ENCODE measurements at regions not wholly inside any gene's neighbourhood (a gene's known extent, or its start where the extent isn't known, plus 50 kb on each side); places are given as distances from the start of the nearest gene placed in this dataset.

DNA sequence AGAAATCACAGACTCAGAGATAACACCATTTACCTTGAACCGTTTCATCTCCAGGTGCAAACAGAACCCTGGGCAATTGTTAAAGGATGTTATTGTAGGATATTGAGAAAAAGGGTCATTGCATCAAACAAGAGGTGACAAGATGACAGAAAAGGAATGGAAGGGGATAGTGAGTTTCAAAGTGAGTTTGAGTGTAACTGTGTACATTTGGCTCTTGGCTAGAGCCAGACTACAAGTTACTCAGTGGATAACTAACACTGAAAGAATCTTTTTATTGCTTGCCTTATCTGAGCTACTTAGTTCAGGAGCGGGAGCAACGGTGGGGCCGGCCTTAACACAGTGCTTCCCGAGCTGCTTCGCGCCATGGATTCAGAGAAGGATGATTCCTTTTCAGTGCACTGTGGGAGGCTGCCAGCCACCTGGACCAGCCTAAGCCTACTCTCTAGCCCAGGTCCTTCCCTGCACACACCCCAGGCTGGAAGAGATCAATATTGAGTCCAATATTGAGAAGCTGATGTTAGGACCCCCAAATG is 193.4 kb downstream of the ATPSCKMT start:
- no peak overlapping the region for H3K4ac ChIP-seq (ENCODE audit: low read depth, low read length)
- H3K27me3 ChIP-seq (ENCODE audit: insufficient read depth, low read length) = no peaks in the 10 kb centered on the region
- H4K8ac ChIP-seq (replicated peaks; ENCODE audit: insufficient read length, low read depth, low read length) = no peak overlapping the region
- peaks cover 5% of the 10 kb centered on the region for H3K4me1 ChIP-seq (ENCODE audit: insufficient read depth, low read length)
- no peak overlapping the region for H4K5ac ChIP-seq (ENCODE audit: insufficient read length, low read depth, low read length)
- H2BK12ac ChIP-seq (ENCODE audit: insufficient read length, low read depth, low read length) = no peak overlapping the region
- H2AFZ ChIP-seq (ENCODE audit: low read length) = no peak overlapping the region
- no peak overlapping the region for H3K23ac ChIP-seq (ENCODE audit: insufficient read length, low read depth, low read length)
- H3K18ac ChIP-seq (ENCODE audit: insufficient read length, low read depth, low read length) = no peak overlapping the region
- DNase-seq = no peak
- no peak overlapping the region for H2AK5ac ChIP-seq (ENCODE audit: insufficient read length, low read length)
- no peak overlapping the region for H4K91ac ChIP-seq (ENCODE audit: insufficient read length, low read depth, low read length)
- no peak overlapping the region for H2BK15ac ChIP-seq (ENCODE audit: low read depth, low read length)
- Mint-ChIP-seq H3K27me3 (ENCODE audit: low read depth) (peaks cover 7% of the 10 kb centered on the region; the same call in 1 of the 2 replicates), H3K4me1 (peaks cover 2 to 11% of the 10 kb centered on the region in 2 experiments; a peak in 2 of 4 replicates), H3K4me3 (no peak overlapping the region), H3K27ac (peak overlapping the region in 1 of 3 experiments; percentile 49; a peak in 1 of 7 replicates), H3K9me3 (peaks cover 20 to 21% of the 10 kb centered on the region in 2 experiments), H3K36me3 (ENCODE audit: insufficient read depth in 1 of 3, low read depth in 3 of 3) (peaks cover 14 to 19% (median 17%) of the 10 kb centered on the region in 3 experiments)
- H3K79me2 ChIP-seq (ENCODE audit: insufficient read depth, low read length) = no peaks in the 10 kb centered on the region
- H3K4me2 ChIP-seq (ENCODE audit: insufficient read depth, insufficient read length, low read length) = no peak overlapping the region
- H3K23me2 ChIP-seq (ENCODE audit: insufficient read length, low read depth, low read length, poor library complexity, severe bottlenecking) = no peaks in the 10 kb centered on the region
- TF ChIP-seq, protein P1, sequence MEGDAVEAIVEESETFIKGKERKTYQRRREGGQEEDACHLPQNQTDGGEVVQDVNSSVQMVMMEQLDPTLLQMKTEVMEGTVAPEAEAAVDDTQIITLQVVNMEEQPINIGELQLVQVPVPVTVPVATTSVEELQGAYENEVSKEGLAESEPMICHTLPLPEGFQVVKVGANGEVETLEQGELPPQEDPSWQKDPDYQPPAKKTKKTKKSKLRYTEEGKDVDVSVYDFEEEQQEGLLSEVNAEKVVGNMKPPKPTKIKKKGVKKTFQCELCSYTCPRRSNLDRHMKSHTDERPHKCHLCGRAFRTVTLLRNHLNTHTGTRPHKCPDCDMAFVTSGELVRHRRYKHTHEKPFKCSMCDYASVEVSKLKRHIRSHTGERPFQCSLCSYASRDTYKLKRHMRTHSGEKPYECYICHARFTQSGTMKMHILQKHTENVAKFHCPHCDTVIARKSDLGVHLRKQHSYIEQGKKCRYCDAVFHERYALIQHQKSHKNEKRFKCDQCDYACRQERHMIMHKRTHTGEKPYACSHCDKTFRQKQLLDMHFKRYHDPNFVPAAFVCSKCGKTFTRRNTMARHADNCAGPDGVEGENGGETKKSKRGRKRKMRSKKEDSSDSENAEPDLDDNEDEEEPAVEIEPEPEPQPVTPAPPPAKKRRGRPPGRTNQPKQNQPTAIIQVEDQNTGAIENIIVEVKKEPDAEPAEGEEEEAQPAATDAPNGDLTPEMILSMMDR (conservative IDR thresholded peaks at IDR 0.05) = no peak
- WGBS (ENCODE audit: extremely low coverage, insufficient read length, low lambda C conversion rate) = no CpG with 5 or more reads among the region's 7 CpGs
- no peak overlapping the region for H3K56ac ChIP-seq (ENCODE audit: insufficient read length, low read depth, low read length)
- H2BK120ac ChIP-seq (ENCODE audit: low read depth, low read length, poor library complexity, severe bottlenecking) = no peak overlapping the region
- no peak overlapping the region for H3K14ac ChIP-seq (ENCODE audit: insufficient read depth, low read length)
- H3K9ac ChIP-seq (ENCODE audit: extremely low read depth, insufficient read length, low read length) = no peak overlapping the region
- H2BK5ac ChIP-seq (ENCODE audit: insufficient read length, low read length) = no peak overlapping the region
- H3T11ph ChIP-seq (ENCODE audit: low read length) = no peak overlapping the region
- H2BK20ac ChIP-seq (ENCODE audit: low read depth, low read length, poor library complexity, severe bottlenecking) = no peak overlapping the region
- no peak overlapping the region for H3K27ac ChIP-seq (ENCODE audit: insufficient read length, low read depth, low read length)
- peaks cover 11% of the 10 kb centered on the region for H3K9me3 ChIP-seq (ENCODE audit: control insufficient read depth, low read depth, low read length)
- no peaks in the 10 kb centered on the region for H3K79me1 ChIP-seq (ENCODE audit: insufficient read depth, low read depth, low read length, poor library complexity, severe bottlenecking)
- no peaks in the 10 kb centered on the region for H4K20me1 ChIP-seq (ENCODE audit: control insufficient read depth, insufficient read depth, insufficient read length)
